SU-DHL-6 (cell line): ENCODE measurements at regions not wholly inside any gene's neighbourhood (a gene's known extent, or its start where the extent isn't known, plus 50 kb on each side); places are given as distances from the start of the nearest gene placed in this dataset.

Source experiments
- EZH2phosphoT487 ChIP-seq: fragments of 200-600 bp; sonication (generic), shearing (Covaris generic); conservative IDR thresholded peaks from 2 replicates; pipeline ENCODE4 v1.6.1; 2018; ENCODE audit warnings: mild to moderate bottlenecking, antibody characterized with exemption, low read length, moderate library complexity, mixed read lengths
- TF ChIP-seq, protein P1 (sequence below): fragments of 200-600 bp; sonication (generic); IDR thresholded peaks from one replicate; pipeline ENCODE4 v1.5.1; 2017; ENCODE audit warnings: antibody characterized with exemption, mild to moderate bottlenecking, low read length, moderate library complexity; ENCODE audit not compliant: insufficient read depth, poor library complexity, severe bottlenecking

DNA sequence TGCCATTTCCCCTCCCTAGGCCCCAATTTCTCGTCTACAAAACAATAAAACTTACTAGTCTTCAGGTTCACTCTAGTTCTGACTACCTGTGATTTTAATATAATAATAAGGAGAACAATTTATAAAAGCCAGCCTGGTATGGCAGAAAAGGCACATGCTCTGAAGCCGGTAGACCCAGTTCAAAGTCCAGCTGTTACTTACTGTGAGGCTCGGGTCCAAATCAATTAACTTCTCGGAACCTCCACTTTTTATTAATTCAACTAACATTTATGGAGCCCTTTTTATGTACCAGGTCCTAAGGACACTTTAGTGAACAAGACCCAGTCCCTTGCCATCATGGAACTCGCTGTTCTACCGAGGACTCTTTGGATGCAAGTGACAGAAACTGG is 53.8 kb upstream of the SMAD3 start:
- TF ChIP-seq, protein P1, sequence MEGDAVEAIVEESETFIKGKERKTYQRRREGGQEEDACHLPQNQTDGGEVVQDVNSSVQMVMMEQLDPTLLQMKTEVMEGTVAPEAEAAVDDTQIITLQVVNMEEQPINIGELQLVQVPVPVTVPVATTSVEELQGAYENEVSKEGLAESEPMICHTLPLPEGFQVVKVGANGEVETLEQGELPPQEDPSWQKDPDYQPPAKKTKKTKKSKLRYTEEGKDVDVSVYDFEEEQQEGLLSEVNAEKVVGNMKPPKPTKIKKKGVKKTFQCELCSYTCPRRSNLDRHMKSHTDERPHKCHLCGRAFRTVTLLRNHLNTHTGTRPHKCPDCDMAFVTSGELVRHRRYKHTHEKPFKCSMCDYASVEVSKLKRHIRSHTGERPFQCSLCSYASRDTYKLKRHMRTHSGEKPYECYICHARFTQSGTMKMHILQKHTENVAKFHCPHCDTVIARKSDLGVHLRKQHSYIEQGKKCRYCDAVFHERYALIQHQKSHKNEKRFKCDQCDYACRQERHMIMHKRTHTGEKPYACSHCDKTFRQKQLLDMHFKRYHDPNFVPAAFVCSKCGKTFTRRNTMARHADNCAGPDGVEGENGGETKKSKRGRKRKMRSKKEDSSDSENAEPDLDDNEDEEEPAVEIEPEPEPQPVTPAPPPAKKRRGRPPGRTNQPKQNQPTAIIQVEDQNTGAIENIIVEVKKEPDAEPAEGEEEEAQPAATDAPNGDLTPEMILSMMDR: no peak
- TF ChIP-seq EZH2phosphoT487: no peak
